IgD-negative memory B cell (primary cell): ENCODE measurements at regions not wholly inside any gene's neighbourhood (a gene's known extent, or its start where the extent isn't known, plus 50 kb on each side); places are given as distances from the start of the nearest gene placed in this dataset.

Experiments
- H3K27ac Mint-ChIP-seq, 3 donors: one replicate each; pipeline ENCODE4 v1.8.0; 2020 to 2022; ENCODE audit warnings: mild to moderate bottlenecking in 3 of 3, mixed read lengths in 3 of 3, moderate library complexity in 1 of 3
- H3K27me3 Mint-ChIP-seq: one replicate; pipeline ENCODE4 v1.8.0; 2021; ENCODE audit warnings: mixed read lengths
- H3K36me3 Mint-ChIP-seq: one replicate; pipeline ENCODE4 v1.8.0; 2020; ENCODE audit warnings: mild to moderate bottlenecking, mixed read lengths
- H3K4me1 Mint-ChIP-seq, 3 donors: one replicate each; pipeline ENCODE4 v1.8.0; 2020 to 2022; ENCODE audit warnings: mixed read lengths in 3 of 3, mild to moderate bottlenecking in 1 of 3
- H3K4me3 Mint-ChIP-seq, 4 donors: one replicate each; pipeline ENCODE4 v1.8.0; 2020 to 2022; ENCODE audit warnings: mild to moderate bottlenecking in 4 of 4, mixed read lengths in 4 of 4, moderate library complexity in 3 of 4
- H3K9me3 Mint-ChIP-seq, 3 donors: one replicate each; pipeline ENCODE4 v1.8.0; 2020 to 2021; ENCODE audit warnings: mixed read lengths in 3 of 3, mild to moderate bottlenecking in 1 of 3

DNA sequence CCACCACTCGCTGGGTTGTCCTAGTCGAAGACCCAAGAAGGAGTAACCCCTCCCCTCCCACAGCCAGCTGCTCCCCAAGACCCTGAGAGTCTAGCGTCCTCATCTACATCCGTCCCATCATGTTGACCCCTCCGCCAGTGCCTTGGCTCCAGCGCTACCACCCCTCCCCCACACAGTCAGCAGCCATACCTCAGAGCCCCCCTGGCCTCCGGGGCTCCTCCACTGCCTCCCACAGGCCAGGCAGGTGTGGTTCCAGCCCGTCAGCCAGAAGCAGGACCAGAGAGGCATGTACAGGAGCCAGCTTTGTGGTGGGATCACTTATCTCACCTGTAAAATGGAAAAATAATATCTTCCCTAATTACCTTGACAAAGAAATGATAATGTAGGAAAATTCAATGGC is 51.5 kb upstream of the PHF21B start:
- no peaks in the 10 kb centered on the region for H3K36me3 Mint-ChIP-seq
- H3K4me3 Mint-ChIP-seq: no peak overlapping the region
- peaks cover 7% of the 10 kb centered on the region for H3K27me3 Mint-ChIP-seq
- peaks cover 0 to 2% (median 0%) of the 10 kb centered on the region in 3 donors for H3K4me1 Mint-ChIP-seq
- no peak overlapping the region for H3K27ac Mint-ChIP-seq
- no peaks in the 10 kb centered on the region for H3K9me3 Mint-ChIP-seq

DNA sequence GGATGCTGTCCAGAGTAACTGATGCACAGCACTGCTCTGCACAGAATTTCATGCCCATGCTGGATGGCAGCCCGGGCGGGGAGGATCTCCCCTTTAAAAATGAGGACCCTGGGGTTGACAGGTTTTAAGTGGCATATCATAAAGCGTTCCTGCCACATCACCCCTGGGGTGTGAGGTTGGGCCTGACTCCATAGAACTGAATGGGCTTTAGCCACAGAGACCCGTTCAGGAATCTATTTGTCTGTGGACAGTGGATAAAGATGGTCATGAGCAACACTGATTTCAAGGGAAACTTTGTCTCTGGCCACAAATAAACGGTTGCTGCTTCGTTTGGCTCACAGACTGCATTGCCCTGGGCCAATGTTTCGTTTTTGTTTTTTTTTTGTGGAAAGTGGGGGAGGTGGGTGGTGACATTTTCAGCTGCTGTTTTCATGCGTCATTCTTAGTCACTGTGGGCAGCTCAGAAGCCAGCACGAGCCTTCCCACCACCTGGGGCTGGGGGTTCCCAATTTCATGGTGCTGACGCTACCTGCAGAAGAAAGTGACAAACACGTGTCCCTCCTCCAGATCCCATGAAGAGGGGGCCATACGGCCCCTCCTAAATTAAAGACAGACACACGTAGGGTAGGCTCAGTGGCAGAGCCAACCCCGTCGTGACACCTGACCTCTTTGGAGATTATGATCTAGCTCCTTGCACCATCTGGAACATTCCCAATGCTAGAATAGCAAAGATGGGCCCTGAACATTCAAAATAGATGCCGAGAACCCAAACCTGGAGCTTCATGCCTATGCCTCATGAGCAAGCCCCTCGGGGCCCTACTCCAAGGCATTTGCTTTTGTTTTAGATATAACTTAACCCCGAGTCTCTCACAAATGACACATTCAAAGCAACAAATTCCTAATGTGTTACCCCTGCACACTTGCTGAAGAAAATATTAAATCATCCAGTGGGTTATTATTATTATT is 54.8 kb upstream of the PHF21B start:
- peaks cover 8% of the 10 kb centered on the region for H3K27me3 Mint-ChIP-seq
- H3K27ac Mint-ChIP-seq: no peak overlapping the region
- H3K36me3 Mint-ChIP-seq: no peaks in the 10 kb centered on the region
- H3K9me3 Mint-ChIP-seq: peaks cover 0 to 5% (median 0%) of the 10 kb centered on the region in 3 donors
- peaks cover 0 to 2% (median 0%) of the 10 kb centered on the region in 3 donors for H3K4me1 Mint-ChIP-seq
- no peak overlapping the region for H3K4me3 Mint-ChIP-seq

DNA sequence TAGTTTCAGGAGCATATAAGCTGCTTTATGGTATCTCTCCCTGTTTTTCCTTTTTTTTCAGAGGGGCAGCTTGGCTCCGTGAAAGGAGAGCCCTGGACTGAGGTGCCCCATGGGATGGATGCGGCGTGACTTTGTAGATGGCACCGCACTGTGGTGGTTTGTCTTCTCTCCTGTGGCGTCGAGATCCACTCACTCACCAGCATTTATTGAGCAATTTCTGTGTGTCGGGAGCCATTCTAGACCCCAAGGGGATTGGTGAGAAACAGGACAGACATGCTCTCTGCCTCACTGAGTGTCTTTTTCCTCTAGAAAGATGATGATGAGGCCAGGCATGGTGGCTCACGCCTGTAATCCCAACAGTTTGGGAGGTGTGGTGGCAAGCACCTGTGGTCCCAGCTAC is 55.9 kb upstream of the PHF21B start:
- Mint-ChIP-seq H3K4me1 (peaks cover 0 to 2% (median 0%) of the 10 kb centered on the region in 3 donors), H3K27ac (no peak overlapping the region), H3K27me3 (peaks cover 11% of the 10 kb centered on the region), H3K36me3 (no peaks in the 10 kb centered on the region), H3K9me3 (peaks cover 0 to 5% (median 0%) of the 10 kb centered on the region in 3 donors), H3K4me3 (no peak overlapping the region)

DNA sequence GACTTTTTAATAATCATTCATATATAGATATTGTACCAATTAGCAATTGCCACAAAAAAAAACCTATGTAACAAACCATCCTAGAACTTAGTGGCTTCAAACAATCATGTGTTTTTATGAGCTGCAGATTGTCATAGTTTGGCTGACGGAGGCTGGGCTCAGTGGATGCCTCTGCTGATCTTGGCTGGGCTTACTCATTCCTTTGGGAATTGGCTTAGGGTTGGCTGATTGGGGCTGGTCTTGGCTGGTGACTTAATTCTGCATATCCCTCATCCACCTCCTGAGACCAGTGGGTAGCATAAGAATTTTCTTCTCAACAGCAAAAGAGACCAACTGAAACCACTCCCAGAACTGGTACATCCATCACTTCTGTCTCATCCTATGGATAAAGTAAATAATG is 57.9 kb upstream of the PHF21B start:
- Mint-ChIP-seq H3K4me1 (peaks cover 0 to 2% (median 0%) of the 10 kb centered on the region in 3 donors), H3K36me3 (peaks cover 1% of the 10 kb centered on the region), H3K4me3 (no peak overlapping the region), H3K27ac (no peak overlapping the region), H3K27me3 (peaks cover 18% of the 10 kb centered on the region), H3K9me3 (peaks cover 0 to 5% (median 0%) of the 10 kb centered on the region in 3 donors)

DNA sequence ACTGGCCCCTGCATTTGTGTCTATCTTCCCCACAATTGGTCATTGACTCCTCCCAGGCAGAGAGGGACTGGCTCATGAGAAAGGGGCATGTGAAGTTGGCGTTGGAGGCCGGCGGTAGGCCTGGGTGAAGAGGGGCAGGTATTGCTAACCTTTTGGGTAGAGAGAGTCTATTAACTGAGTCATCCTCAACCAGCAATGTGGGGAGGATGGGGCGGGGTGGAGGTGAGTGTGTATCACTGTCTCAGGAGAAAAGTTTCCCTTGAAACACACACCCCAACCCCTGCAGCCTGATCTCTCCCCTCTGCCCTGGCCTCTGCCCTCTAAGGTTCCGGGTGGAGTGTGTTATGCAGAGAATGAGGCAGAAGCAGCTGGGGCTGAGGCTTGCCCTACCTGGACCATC is 60.1 kb upstream of the PHF21B start:
- Mint-ChIP-seq H3K4me1 (peaks cover 0 to 2% (median 0%) of the 10 kb centered on the region in 3 donors), H3K27me3 (peaks cover 28% of the 10 kb centered on the region), H3K27ac (no peak overlapping the region), H3K9me3 (peaks cover 0 to 5% (median 1%) of the 10 kb centered on the region in 3 donors), H3K36me3 (peaks cover 1% of the 10 kb centered on the region), H3K4me3 (no peak overlapping the region)

DNA sequence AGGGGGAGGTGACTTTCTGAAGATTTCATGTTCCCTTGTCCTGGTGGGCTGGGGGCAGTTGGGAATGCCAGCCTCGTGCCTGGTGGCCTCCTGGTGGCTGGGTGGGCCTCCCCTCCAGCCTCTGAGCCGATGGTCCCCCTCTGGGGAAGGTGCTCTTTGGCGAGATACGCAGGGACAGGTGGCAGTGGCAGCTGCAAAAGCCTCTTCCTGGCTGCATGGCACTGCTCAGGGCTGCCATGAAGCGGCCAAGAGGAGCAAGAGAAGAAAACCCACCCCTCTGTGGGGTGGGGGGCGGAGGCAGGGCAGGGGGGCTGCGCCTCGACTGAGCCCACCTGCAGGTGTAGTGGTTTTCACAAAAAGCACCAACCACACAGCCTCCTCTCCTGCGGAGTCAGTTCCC is 61.8 kb upstream of the PHF21B start:
- H3K27ac Mint-ChIP-seq: no peak overlapping the region
- peaks cover 1% of the 10 kb centered on the region for H3K36me3 Mint-ChIP-seq
- H3K27me3 Mint-ChIP-seq: peaks cover 27% of the 10 kb centered on the region
- no peak overlapping the region for H3K4me3 Mint-ChIP-seq
- H3K9me3 Mint-ChIP-seq: peaks cover 0 to 6% (median 5%) of the 10 kb centered on the region in 3 donors
- H3K4me1 Mint-ChIP-seq: peaks cover 0 to 3% (median 0%) of the 10 kb centered on the region in 3 donors

DNA sequence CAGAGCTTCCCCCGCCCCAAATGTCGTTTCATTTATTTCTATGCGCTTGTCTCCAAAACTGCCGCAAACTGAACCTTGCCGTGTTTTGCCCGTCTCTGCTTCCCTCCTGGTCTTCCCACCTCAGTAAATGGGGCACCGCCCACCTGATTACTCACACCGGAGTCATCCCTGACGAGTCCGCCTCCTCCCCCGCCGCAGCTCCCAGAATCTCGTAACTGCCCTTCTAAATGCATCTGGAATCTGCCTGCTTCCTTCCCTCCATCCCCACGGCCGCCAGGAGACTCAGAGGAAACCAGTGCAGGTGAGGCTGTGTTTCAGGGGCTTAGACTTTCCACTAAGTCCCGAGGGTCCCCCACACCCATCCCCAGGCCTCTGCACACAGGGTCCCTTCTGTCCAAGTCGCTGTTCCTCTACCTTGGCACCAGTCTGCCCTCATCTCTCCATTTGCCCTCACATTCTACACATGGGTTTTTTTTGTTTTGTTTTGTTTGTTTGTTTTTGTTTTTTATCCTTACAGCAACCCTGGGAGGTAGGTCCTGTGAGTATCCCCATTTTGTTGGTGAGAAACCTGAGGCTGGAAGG is 62.6 kb upstream of the PHF21B start:
- Mint-ChIP-seq H3K4me3 (no peak overlapping the region), H3K9me3 (peaks cover 0 to 6% (median 5%) of the 10 kb centered on the region in 3 donors), H3K36me3 (peaks cover 1% of the 10 kb centered on the region), H3K4me1 (peaks cover 0 to 3% (median 0%) of the 10 kb centered on the region in 3 donors), H3K27ac (peak overlapping the region in 1 of 3 donors; percentile 81), H3K27me3 (peaks cover 26% of the 10 kb centered on the region)

DNA sequence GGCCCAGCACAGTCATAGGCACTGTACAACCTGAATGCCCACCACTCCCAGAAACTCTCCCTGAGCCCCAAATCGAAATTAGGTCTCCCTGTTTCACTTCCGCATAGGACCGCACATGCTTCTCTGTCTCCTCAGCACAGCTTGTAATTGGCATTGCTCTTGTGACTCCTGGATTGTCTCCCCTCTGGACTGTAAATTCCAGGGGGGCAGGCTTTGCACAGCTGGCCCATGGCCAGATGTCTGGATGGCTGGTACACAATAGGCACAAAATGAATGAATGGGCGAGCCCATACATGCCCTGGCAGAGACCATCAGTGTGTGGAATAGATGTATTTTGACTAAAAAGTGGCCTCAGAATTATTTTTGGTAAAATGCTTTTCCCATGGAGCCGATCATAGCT is 63.3 kb upstream of the PHF21B start:
- peaks cover 26% of the 10 kb centered on the region for H3K27me3 Mint-ChIP-seq
- H3K4me1 Mint-ChIP-seq: peaks cover 0 to 3% (median 0%) of the 10 kb centered on the region in 3 donors
- H3K27ac Mint-ChIP-seq: no peak overlapping the region
- H3K9me3 Mint-ChIP-seq: peaks cover 0 to 6% (median 5%) of the 10 kb centered on the region in 3 donors
- H3K4me3 Mint-ChIP-seq: no peak overlapping the region
- peaks cover 1% of the 10 kb centered on the region for H3K36me3 Mint-ChIP-seq

DNA sequence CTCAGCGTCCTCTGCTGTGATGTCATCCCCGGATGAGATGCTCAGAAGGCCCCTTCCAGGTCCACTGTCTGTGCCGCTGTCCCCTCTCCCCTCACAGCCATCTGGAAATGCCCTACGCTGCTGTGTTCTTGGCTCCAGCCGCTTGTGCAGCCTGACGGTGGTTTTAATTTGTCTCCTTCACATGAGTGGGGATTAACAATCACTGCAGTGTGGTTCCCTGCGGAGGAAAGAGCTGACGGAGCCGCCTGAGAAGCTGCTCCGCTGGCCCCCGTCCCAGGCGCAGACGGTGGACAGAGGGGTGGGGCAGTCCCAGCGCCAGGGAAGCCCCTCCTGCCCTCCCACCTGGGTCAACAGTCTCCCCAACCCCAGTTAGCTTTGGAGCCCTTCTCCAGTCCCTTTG is 67.5 kb upstream of the PHF21B start:
- peaks cover 0 to 3% (median 0%) of the 10 kb centered on the region in 3 donors for H3K4me1 Mint-ChIP-seq
- peaks cover under 1% of the 10 kb centered on the region for H3K36me3 Mint-ChIP-seq
- H3K27ac Mint-ChIP-seq: no peak overlapping the region
- H3K9me3 Mint-ChIP-seq: peaks cover 3 to 11% (median 5%) of the 10 kb centered on the region in 3 donors
- no peak overlapping the region for H3K4me3 Mint-ChIP-seq
- H3K27me3 Mint-ChIP-seq: peaks cover 18% of the 10 kb centered on the region

DNA sequence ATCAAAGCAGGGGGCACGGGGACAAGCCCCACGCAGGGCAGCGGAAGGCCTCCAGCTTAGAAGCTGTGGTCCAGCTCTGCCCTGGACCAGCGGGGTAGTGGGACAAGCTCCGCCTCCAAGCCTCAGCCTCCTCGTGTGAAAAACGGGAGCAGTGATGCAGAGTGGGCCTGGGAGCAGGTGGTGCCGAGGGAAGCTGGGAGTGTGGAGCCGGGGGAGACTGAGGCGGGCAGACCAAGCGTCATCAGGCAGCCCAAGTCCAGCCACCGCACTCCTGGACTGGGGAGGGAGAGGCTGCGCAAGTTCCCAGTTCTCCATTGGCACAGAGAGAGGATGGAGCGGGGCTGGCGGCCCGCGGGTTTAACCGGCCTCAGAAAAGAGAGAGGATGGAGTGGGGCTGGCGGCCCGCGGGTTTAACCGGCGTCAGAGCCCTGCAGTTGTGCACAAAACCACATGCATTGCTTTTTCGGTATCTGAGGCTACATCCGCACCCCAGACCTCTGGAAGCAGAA is 68.1 kb upstream of the PHF21B start:
- Mint-ChIP-seq H3K27ac (no peak overlapping the region), H3K4me3 (no peak overlapping the region), H3K9me3 (peaks cover 3 to 11% (median 5%) of the 10 kb centered on the region in 3 donors), H3K36me3 (no peaks in the 10 kb centered on the region), H3K27me3 (peaks cover 21% of the 10 kb centered on the region), H3K4me1 (peaks cover 0 to 3% (median 0%) of the 10 kb centered on the region in 3 donors)

DNA sequence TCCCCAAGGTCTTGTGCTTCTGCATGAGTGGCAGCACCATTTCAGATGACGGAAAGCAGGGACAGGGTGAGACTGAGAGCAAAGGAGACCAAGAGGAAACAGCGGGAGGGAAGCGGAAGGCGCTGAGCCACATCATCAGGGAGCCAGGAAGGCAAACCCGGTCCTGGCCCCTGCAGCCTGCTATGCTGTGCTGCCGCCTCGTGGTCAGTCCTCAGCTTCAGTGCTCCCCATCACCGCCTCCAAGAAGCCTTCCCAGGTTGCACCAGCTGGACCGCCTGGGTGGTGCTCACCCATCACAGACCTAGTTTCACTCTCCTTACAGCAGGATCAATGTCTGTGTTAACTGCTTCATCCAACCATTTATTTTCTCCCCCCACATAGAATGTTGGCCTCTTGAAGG is 73.0 kb upstream of the PHF21B start:
- Mint-ChIP-seq H3K9me3 (peaks cover 4 to 5% (median 4%) of the 10 kb centered on the region in 3 donors), H3K4me1 (no peaks in the 10 kb centered on the region), H3K4me3 (no peak overlapping the region), H3K27ac (no peak overlapping the region), H3K36me3 (no peaks in the 10 kb centered on the region), H3K27me3 (peaks cover 19% of the 10 kb centered on the region)

DNA sequence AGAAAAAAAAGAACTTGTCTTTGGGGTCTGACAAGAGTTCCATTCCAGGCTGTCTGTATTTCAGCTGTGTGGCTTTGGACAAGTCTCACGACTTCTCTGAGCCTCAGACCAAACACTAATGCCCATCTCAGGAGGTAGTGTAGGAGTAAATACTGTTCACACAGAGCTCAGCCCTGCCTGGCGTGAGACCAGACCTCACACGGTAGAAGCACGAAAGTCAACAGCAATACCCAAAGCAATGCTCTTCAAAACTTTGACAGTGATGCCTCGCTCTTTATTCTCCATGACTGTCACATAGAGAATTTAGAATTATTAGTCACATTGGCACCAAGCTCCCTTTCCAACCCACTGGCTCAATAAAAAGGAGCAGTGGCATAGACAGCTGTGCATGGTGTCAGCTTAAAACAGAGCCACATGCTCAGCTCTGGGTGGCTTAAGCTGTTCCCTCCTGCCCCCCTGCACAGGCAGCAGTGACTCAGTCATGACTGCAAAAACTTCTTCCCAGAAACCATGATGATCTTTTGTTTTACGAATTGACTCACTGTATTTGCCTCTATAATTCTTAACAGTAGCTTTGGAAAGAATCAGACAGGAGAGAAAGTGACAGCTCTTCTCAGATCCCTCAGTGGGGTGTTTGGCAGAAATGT is 74.0 kb upstream of the PHF21B start:
- Mint-ChIP-seq H3K4me3 (no peak overlapping the region), H3K27me3 (peaks cover 19% of the 10 kb centered on the region), H3K36me3 (no peaks in the 10 kb centered on the region), H3K9me3 (peaks cover 4 to 5% (median 4%) of the 10 kb centered on the region in 3 donors), H3K4me1 (no peaks in the 10 kb centered on the region), H3K27ac (no peak overlapping the region)

DNA sequence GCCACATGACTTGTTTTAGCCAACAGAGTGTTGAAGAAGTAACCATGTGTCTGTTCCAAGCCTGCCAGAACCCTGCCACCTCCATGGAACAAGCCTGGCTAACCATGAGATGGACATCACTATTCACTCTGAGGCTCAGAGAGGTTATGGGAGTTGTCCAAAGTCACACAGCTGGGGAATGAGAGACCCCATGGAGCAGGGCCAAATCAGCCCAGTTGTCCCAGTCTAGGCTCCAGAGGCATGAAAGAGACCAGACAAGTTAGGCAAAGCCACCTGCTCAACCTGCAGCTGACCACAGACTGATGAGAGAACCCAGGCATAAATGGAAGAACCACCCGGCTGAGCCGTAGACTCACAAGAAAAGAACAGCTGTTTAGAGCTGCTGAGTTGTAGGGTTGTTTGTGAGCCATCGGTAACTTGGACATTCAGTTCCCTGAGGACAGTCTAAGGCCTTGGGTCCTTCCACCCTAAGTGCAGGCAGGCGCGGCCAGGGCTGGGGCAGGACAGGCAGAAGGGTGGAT is 74.7 kb upstream of the PHF21B start:
- no peak overlapping the region for H3K27ac Mint-ChIP-seq
- no peaks in the 10 kb centered on the region for H3K36me3 Mint-ChIP-seq
- H3K9me3 Mint-ChIP-seq: peaks cover 4 to 5% (median 4%) of the 10 kb centered on the region in 3 donors
- no peak overlapping the region for H3K4me3 Mint-ChIP-seq
- no peaks in the 10 kb centered on the region for H3K4me1 Mint-ChIP-seq
- H3K27me3 Mint-ChIP-seq: peaks cover 19% of the 10 kb centered on the region

DNA sequence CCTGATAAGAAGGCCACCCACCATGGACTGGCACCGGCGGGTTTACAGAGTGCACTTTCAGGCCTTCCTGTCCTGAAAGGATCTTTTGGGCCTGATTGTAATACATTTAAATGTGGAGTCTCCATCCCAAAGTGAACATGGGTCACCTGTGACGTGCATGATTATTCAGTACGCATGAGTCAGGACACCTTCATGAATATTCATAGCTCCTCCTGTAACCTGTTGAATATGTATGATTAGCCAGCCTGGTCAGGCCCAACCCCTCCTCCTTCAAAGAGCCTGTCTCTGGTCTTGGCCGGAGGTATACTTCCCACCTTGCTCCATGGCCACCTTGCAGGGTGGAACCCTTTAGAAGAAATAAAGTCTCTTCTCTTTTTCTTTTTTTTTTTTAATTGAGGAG is 75.9 kb upstream of the NUP50 start:
- no peaks in the 10 kb centered on the region for H3K4me1 Mint-ChIP-seq
- H3K4me3 Mint-ChIP-seq: no peak overlapping the region
- no peak overlapping the region for H3K27ac Mint-ChIP-seq
- peaks cover 0 to 2% (median 0%) of the 10 kb centered on the region in 3 donors for H3K9me3 Mint-ChIP-seq
- peaks cover 13% of the 10 kb centered on the region for H3K27me3 Mint-ChIP-seq
- no peaks in the 10 kb centered on the region for H3K36me3 Mint-ChIP-seq

DNA sequence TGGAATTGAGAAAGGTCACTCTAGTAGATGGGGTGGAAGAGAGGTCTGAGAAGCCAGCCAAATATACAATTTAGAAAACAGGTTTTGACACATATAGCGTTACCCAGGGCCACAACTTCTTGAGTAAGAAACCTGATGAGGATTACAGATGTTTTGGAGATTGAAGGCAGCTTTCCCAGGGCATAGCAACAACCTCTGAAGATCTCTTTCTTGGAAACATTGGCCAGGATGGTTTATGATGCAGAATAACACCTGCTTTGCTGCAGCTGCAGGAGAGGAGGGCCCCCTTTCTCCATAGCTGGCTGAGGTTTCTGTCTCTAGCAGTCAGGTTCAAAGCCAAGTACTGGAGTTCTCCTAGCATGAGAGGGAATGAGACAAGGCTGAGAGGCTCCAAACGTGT is 75.1 kb upstream of the NUP50 start:
- Mint-ChIP-seq H3K27me3 (peaks cover 7% of the 10 kb centered on the region), H3K27ac (peak overlapping the region in 1 of 3 donors; percentile 76), H3K4me3 (no peak overlapping the region), H3K36me3 (no peaks in the 10 kb centered on the region), H3K4me1 (no peaks in the 10 kb centered on the region), H3K9me3 (peaks cover 0 to 2% (median 0%) of the 10 kb centered on the region in 3 donors)
